Glomerular endothelial cell (primary cell): ENCODE measurements at regions not wholly inside any gene's neighbourhood (a gene's known extent, or its start where the extent isn't known, plus 50 kb on each side); places are given as distances from the start of the nearest gene placed in this dataset.

ENCODE experiments used
- DNase-seq: peaks from one replicate; pipeline ENCODE4 v3.0.0-alpha.2; 2011; ENCODE audit warnings: low read depth, low spot score; ENCODE audit errors: extremely low read depth

DNA sequence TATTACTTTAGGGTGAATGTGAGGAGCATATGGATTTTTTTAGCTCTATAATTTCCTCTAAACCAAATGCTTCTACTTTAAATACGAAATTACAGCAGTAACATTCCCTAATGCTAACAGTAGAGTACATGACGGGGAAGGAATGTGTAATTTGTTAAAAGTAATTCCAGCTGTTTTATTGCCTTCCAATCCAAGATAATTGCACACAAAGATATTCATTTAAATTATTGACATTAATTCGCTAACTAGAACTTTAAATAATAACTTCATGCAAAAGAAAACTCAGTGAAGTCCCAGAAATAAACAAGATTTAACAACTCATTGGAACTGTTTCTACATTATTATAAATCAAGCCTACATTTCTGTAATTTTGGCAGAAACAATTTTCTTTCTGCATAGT lies 261.4 kb upstream of the CFAP20DC start:
- DNase-seq: no peak

DNA sequence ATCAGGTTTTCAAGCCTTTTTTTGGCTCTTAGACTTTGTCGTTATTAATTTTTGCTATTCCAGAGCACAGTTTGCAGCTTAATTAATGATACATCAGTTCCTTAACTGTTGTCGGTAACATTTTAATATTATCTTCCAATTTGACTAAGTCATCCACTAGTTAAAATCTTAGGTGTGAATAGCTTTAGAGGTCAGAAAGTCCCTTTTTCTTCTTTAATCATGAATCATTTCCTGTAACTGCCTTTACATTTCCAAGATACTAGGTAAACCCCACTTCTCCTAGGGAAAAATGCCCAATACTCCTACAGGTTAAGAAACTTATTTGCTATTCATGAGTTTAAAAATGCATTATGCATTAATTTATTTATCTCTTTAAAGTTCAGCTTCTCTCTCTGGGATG lies 260.9 kb upstream of the CFAP20DC start:
- DNase-seq: no peak

DNA sequence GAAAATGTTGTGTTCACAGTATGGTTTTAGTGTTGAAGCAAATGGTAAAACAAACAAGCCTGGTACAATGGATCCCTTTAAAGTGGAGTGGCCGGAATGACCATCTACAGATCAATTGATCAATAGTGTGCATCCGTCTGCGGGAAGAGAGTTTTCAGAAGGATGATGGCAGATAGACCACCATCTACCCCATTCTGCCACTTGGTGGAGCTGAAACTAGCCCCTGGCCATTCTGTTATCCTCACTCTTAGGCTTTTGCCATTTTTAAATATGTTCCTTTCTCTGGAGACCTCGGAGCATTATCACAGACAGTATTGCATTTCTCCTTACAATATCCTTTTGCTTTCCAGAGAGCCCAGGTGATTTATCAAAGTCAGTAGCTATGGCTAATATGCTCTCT lies 258.9 kb upstream of the CFAP20DC start:
- no peak for DNase-seq

DNA sequence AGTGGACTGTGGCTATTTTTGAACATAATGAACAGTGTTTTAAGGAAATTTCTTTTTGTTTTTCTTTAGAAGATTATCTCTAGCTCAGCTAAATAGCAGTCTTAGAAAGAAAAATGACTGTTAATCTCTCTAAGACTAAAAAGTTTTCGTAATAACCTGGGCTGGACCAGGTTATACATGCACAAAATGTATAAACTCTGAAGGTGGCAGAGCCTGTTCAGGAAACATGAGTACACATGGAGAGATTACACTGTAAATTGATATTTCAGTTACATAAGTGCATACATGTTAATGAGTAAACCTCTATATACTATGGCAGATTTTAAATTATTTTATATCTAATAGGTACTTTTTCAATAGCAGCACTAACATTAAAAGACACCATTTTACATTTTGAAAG lies 258.2 kb upstream of the CFAP20DC start:
- no peak for DNase-seq

DNA sequence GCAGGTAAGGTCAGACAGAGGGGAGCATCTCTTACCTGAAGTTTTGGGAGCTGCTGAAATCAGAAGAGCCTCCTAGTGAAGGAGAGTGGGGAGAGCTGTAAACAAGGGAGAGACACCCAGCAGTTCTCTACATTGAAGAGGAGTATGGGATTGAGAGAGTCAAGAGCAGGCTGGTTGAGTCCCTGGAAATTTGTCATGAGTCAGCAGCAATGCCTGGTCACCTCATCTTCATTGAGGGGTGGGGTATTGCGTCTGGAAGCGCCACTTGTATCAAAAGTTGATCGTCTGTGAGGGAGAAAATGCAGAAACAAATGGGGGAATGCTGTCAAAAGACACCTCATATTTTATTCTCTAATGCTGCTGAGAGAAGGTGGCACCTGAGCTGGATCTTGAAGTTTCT lies 256.6 kb upstream of the CFAP20DC start:
- no peak for DNase-seq

DNA sequence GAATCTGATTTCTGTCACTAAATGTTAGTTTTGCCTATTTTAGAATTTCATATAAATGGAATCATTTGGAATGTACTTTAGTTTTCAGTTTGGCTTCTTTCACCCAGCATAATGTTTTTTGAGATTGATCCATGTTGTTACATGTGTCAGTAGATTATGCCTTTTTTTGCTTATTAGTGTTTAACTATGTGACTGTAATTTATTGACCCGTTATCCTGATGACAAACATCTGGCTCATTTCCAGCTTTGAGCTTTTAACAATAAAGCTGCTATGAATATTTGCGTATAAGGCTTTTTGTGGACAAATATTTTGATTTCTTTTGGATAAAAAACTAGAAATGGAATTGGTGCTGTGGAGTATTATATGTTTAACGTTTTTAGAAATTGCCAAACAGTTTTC lies 254.5 kb upstream of the CFAP20DC start:
- DNase-seq: no peak

DNA sequence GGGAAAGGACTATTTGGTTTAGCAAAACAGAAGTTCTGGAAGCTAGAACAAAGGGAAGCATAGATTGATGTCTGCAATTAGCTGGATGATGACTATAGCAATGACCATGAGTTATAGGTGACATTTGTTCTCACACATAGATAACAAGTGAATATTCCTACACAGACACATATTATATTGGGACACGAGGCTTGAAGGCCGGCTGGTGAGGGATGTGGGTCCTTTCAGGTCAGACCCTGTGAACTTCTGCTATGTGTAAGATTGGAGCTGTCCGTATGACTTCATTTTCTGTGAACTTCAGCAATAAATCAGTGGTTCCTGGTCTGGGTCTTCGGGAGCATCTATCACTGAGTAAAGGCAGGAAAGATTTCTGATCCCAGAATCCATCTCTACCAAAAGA lies 253.6 kb upstream of the CFAP20DC start:
- DNase-seq: no peak

DNA sequence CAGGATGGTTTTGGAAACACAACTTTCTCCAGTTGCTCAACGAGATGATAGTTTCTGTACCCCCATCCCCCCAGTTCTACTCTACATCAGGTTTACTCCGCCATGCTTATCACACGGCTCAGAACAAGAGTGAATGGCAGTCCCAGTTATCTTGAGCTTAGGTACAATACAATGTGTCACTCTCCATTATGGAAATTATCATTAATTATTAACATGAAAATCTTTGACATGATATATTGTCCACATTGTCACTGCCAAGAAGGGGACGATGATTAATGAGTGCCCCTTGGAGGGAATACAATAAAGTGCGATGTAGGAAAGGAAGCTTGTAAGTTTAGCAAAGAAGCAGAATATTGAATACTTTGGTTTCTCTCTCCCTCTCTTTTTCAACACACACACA lies 252.6 kb upstream of the CFAP20DC start:
- DNase-seq: no peak

DNA sequence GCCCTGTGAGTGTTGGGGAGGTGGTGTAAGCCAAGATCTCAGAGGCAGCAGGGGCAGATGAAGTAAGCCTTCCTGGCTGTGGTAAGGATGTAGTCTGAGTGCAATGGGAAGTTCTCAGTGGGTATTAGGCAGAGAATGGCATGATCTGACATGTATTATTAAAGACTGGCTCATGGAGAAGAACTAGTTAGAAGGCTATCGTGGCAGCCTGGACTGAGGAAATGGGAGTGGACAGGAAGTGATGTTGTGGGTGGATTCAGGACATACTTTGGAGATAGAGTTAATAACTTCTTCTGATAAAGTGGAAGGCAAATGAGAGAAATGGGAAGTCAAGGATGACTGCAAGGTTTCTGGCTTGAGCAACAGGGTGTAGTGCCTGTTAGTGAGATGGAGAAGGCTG lies 250.9 kb upstream of the CFAP20DC start:
- DNase-seq: no peak

DNA sequence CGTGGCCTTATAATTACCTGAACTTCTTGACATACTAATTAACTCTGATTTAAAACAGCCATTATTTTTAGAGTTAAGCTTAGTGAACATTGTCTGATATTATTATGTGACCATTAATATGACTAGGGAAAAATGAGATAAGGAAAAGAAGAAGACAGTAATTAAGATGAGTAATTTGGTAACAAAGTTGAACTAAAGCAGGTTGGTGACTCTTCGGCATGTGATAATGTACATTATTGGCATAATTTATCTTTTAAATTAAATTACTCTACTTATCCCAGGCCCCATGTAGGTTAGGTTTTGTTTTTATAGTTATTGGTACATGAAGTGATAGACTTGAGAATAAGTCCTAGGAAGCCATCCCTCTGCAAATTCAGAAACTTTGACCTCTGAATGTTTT lies 249.7 kb upstream of the CFAP20DC start:
- no peak for DNase-seq

DNA sequence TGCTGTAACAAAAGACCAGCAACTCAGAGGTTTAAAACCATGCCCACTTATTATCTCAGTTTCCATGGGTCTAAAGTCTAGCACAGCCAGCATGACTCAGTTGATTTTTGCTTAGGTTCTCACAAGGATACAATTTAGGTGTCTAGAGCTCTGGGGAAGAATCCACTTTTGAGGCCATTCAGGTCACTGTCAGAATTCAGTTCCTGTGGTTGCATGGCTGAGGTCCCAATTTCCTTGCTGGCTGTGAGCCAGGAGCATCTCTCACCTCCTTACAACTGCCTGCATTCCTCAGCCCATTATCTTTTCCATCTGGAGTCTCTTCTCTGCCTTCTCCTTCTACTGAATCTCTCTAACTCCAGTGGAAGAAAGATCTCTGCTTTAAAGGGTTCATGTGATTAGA lies 240.5 kb upstream of the CFAP20DC start:
- no peak for DNase-seq

DNA sequence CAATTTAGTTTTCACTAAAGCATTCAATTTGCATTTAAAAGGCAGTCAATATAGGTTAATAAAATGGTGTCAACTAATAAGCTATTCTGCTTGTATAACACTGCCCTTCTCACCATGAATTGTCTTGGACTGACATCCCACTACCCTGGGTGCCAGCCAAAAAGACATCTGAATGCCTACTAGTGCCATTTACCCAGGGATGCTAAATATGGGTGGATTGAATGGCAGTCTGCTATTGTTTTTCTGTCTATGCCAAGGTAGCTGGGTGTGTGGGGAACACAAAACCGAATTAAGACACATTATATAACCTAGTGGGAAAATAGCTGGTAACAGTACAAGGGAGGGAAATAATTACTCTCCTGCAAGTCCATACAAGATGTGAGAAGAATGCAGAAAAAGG lies 240.0 kb upstream of the CFAP20DC start:
- DNase-seq: no peak

DNA sequence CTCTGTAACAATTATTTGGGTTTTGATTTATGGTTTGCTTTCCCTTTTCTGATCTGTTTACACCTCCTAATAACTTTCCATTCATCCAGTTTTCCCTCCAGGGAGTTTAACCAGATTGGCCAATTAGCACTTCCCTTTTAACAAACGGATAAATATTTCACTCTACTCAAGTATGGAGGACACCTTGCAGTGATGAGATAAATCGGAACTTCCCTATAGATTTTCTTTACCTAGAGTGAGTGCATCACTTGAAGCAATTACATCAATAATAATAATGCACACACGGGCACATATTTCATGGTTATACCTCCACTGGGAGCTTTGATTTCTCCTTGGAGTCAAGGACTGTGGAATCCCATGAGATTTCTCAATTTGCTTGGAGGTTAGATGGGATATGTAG lies 239.1 kb upstream of the CFAP20DC start:
- no peak for DNase-seq

DNA sequence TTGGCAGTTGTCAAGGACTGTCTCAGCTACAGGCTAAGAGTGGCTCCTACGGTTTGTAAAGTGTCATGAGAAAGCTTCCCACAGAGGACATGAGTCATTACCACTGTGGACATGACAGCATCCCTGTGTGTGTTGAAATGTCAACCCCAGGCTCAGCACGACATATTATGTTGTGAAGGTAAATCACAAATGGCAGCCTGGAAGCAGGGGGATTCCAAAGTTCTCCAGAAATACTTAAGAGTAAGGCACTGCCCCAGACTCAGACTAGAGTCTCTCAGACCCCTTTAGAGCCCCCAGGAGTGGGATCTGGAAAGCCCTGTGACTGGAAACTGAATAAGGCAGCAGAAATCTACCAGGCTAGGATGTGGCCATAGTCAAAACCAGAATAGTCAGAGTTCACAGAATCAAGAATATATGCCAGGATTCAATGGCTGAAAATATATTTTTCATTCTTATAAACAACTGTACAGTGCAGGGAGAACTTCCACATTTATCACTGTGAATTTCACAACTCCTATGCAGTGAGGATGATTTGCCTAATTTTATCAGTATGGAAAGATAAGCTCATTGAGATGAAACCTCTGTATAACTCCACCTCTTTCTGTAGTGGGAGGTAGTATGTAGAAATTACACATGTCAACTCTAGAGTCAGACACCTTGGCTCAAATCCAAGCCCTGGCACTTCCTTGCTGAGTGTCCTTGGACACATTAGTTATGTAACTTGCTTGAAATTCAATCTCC lies 237.1 kb upstream of the CFAP20DC start:
- DNase-seq: no peak

DNA sequence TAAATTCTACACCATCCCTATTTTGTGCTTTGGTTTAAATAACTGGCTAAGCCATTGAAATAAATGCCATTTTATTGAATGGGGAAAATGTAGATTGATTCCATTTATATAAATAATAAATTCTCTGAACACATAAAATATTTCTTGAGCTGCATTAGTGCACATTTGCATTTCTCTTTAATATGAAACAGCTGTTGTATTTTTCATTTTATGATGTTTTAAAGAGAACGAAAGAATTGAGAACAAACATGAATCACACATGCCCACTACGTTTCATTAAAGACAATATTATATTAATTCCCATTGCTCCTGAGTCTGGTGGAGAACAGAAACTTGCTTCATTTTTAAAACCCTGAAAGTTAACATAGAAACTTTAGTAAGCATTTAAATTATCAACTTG lies 235.7 kb upstream of the CFAP20DC start:
- DNase-seq: no peak

DNA sequence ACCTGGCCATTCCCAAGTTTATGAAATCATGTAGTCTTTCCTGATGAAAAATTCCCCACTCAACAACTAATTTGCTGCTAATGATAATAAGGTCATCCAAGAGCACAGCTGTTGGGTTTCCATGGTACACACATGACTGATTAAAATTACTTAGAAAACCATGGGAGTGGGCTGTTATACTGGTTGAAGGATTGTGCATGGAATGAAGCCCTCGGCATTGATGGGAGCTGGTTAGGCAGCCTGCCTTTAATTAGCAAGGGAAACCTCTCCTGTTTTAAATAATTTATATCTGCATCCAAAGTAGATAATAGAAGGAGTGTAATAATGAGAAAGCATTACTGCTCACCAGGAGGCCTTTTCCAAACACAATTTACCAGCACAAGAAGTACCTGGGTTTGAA lies 235.1 kb upstream of the CFAP20DC start:
- no peak for DNase-seq

DNA sequence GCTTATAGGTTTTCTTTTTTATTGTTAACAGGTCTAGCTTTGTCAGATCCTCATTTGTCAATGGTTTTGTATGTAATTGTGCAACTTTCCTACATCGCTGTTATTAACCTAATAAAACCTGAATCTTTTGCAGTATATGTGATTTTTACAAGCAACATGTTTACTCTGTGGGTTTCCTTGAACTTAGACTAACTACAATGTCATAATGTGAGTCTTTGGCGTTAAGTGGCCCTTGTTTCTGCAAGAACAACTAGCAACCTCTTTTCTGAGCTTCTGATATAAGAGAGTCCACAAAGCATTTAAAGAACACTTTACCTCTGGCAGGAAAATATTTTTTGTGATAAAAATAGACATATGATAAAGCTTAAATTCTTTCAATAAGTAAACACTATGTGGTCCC lies 230.3 kb upstream of the CFAP20DC start:
- DNase-seq: no peak

DNA sequence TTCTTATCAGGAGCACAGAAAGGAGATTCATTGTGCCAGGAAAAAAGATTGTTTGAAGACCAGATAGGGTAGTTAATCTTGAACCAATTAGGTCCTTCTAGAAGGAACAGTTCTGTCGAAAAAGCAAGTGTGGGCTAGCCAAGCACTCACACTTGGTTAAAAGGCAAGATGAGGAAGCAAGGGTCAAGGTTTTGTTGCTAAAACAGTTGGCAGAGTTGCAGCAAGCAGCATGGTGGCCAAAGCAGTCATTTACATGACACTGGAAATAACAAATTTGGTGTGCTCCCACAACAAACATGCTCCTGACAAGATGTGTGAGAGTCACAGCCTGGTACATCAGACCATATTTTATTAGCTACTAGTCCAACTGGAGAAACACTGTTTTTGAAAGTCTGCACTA lies 228.0 kb upstream of the CFAP20DC start:
- DNase-seq: no peak

DNA sequence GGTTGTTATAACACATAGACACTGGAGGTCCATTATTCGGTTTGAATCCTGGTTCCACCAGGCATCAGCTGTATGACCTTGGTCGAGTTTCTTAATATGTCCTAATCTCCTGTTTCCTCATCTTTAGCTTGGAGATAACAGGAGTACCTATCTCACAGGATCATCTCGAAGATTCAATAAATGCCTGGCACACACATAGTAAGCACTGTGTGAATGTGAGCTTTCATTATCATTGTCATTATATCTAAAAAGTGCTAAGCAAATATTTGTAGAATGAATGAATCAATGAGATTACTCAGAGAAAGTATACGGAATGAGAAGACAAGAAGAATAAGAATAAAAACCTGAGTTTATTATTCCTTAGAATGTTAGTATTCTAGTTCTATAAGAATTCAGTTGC lies 227.4 kb upstream of the CFAP20DC start:
- DNase-seq: no peak

DNA sequence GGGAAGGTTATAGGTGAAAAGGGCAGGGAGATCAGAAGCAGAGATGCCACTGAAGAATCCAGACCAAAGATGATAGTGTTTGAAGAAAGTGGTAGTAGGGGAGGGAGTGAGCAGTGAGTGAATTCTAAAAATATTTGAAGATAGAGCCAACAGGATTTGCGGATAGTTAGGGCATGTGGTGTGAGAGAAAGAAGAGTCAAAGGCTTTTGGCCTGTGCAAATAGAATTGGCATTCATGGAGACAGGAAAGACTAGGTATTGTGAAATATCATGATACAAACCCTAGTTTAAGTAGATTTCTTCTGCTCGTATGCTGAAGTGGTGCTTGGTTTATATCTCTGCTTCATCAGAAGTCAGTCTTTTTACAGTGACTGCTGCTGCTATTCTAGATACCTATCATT lies 224.2 kb upstream of the CFAP20DC start:
- DNase-seq: no peak

DNA sequence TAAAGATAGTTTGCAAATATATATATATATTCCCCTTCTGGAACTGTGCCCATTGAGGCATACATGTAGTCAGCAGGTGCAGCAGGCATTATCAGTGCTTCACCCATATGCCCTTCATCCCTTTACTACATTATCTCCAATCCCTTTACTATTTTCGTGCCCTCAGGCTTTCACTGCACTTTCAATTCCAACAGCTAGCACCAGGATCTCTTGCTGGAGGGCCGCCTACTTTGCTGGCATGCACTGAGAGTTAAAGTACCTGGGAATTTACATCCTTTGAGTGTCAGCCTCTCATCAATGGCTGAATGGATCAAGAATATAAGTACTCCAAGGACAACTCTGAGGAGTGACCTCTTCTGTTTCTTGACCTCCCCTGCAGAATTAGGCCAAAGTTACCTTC lies 222.1 kb upstream of the CFAP20DC start:
- no peak for DNase-seq

DNA sequence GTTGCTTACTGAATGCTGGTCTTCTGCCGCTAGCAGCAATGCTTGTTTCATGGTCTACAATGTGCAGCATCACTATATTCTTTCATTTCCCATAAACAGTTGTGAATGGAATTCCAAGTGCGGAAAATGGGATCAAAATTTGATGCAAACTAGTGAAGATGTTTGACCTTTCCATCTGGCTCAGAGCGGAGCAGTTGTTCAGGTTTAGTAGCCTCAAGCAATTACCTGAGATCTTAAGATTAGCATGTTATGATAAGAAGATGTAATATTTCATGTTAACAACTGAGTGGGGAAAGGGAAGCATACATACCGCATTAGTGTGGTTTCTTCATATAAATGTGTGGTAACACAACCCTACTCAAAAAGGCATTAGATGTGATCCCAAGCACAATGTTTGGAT lies 221.1 kb upstream of the CFAP20DC start:
- DNase-seq: no peak

DNA sequence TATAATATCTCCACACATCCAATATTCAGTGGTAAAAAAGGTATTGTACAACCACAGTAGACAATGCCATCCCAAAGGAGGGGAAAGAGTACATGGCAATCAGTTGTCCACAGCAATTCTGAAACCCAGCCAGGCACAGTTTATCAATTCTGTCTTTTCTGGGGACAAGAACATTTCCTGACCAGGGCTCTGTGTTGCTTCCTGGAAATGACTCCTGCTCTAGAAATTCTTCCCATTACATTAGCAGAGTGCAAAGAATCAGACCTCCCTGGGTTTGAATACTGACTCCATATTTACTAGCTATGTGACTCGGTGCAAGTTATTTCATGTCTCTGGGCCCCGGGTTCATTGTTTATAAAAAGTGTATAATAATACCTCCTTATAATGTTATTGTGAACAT lies 220.4 kb upstream of the CFAP20DC start:
- no peak for DNase-seq
